Common myeloid progenitor, CD34-positive (primary cell): ENCODE measurements at regions not wholly inside any gene's neighbourhood (a gene's known extent, or its start where the extent isn't known, plus 50 kb on each side); places are given as distances from the start of the nearest gene placed in this dataset.
"Not testable (repeated sequence)": the region's sequence is repeated elsewhere in the genome, so short reads cannot be mapped to it uniquely, and the experiment has no call there.

Experiments used
- CTCF ChIA-PET: fragments of 350-600 bp; sonication (Branson Sonifier 250); formaldehyde crosslinking; loops from one replicate; lab custom pipeline; 2021; ENCODE audit warnings: antibody characterized with exemption; lab: Charles Lee
- POLR2A ChIA-PET: fragments of 350-600 bp; sonication (Branson Sonifier 250); formaldehyde crosslinking; loops from one replicate; lab custom pipeline; 2021; ENCODE audit warnings: antibody characterized with exemption; lab: Charles Lee
- DNase-seq, 3 donors: peaks; one replicate each; pipeline versions ENCODE4 v3.0.0 to v3.0.0-alpha.2; 2013
- H3K27ac ChIP-seq, 2 experiments: 1 replicate in 1 of 2; 2 replicates in 1 of 2; pipeline ENCODE4 v1.7.0; 2013; ENCODE audit warnings: inconsistent platforms in 2 of 2, low read length in 2 of 2, mild to moderate bottlenecking in 2 of 2, low read depth in 1 of 2, moderate library complexity in 1 of 2; ENCODE audit not compliant: severe bottlenecking in 2 of 2, insufficient read depth in 1 of 2, poor library complexity in 1 of 2
- H3K27me3 ChIP-seq, 5 experiments: replicated peaks in 2 of 5; 1 replicate in 3 of 5; 2 replicates in 2 of 5; pipeline versions ENCODE4 v1.6.1 to v1.7.0; 2013; ENCODE audit warnings: low read length in 4 of 5, mild to moderate bottlenecking in 2 of 5, moderate library complexity in 2 of 5, inconsistent platforms in 1 of 5; ENCODE audit not compliant: insufficient read depth in 5 of 5, control insufficient read depth in 4 of 5
- H3K36me3 ChIP-seq, 4 experiments: 1 replicate in 2 of 4; 2 replicates in 2 of 4; pipeline versions ENCODE4 v1.6.1 to v1.7.0; 2013; ENCODE audit warnings: low read length in 3 of 4, control low read depth in 1 of 4, mild to moderate bottlenecking in 1 of 4; ENCODE audit not compliant: control insufficient read depth in 4 of 4, insufficient read depth in 4 of 4
- H3K4me1 ChIP-seq, 4 experiments: 1 replicate in 3 of 4; 2 replicates in 1 of 4; pipeline versions ENCODE4 v1.6.1 to v1.7.1; 2013; ENCODE audit warnings: low read length in 3 of 4, mild to moderate bottlenecking in 3 of 4, control low read depth in 1 of 4, inconsistent platforms in 1 of 4, moderate library complexity in 1 of 4; ENCODE audit not compliant: control insufficient read depth in 4 of 4, insufficient read depth in 4 of 4; ENCODE audit errors: control extremely low read depth in 1 of 4
- H3K4me3 ChIP-seq, 7 experiments: 1 replicate in 4 of 7; 2 replicates in 3 of 7; pipeline versions ENCODE4 v1.5.1 to v1.7.0; 2013; ENCODE audit warnings: mild to moderate bottlenecking in 7 of 7, low read length in 6 of 7, moderate library complexity in 6 of 7, inconsistent platforms in 2 of 7, low read depth in 2 of 7, control low read depth in 1 of 7; ENCODE audit not compliant: insufficient read depth in 4 of 7, control insufficient read depth in 1 of 7; ENCODE audit errors: extremely low read depth in 1 of 7
- H3K9me3 ChIP-seq, 5 experiments: 1 replicate in 4 of 5; 2 replicates in 1 of 5; pipeline versions ENCODE4 v1.6.1 to v1.7.1; 2013; ENCODE audit warnings: low read length in 4 of 5, mild to moderate bottlenecking in 2 of 5, inconsistent platforms in 1 of 5, low read depth in 1 of 5, moderate library complexity in 1 of 5; ENCODE audit not compliant: control insufficient read depth in 4 of 5, insufficient read depth in 2 of 5; ENCODE audit errors: control extremely low read depth in 1 of 5
- WGBS: methylation state at CpG from one replicate; pipeline ENCODE4 v1.1.5; 2013; ENCODE audit not compliant: insufficient coverage; 5-methylcytosine and 5-hydroxymethylcytosine counted together

GRCh38 chr6:82554666-82555065 is 191.0 kb downstream of the TPBG start:
- ChIA-PET POLR2A (no interaction called here), CTCF (no interaction called here)
- Histone ChIP-seq H3K4me3 (no peak overlapping the region), H3K27ac (no peak overlapping the region), H3K27me3 (no peaks in the 10 kb centered on the region), H3K36me3 (no peaks in the 10 kb centered on the region), H3K4me1 (no peaks in the 10 kb centered on the region), H3K9me3 (no peaks in the 10 kb centered on the region)
- no peak for DNase-seq
- WGBS, result 100% methylated on average over 1 of the region's 1 CpG

GRCh38 chr6:82555801-82556200 is 192.2 kb downstream of the TPBG start:
- no peaks in the 10 kb centered on the region for H3K27me3 ChIP-seq
- H3K9me3 ChIP-seq, result no peaks in the 10 kb centered on the region
- no CpG with 5 or more reads among the region's 1 CpG for WGBS
- no peak overlapping the region for H3K4me3 ChIP-seq
- H3K27ac ChIP-seq, result no peak overlapping the region
- H3K36me3 ChIP-seq, result no peaks in the 10 kb centered on the region
- CTCF ChIA-PET, result no interaction called here
- DNase-seq, result no peak
- POLR2A ChIA-PET, result no interaction called here
- H3K4me1 ChIP-seq, result no peaks in the 10 kb centered on the region

GRCh38 chr6:82558531-82558930 is 194.9 kb downstream of the TPBG start:
- H3K27ac ChIP-seq, H3K27me3 ChIP-seq, H3K4me3 ChIP-seq, DNase-seq, CTCF ChIA-PET, POLR2A ChIA-PET, H3K9me3 ChIP-seq, H3K4me1 ChIP-seq, H3K36me3 ChIP-seq: not testable (repeated sequence)
- WGBS, result 91% methylated on average over 13 of the region's 20 CpGs

GRCh38 chr6:82567621-82568020 is 204.0 kb downstream of the TPBG start:
- no peaks in the 10 kb centered on the region for H3K36me3 ChIP-seq
- no peak overlapping the region for H3K4me3 ChIP-seq
- no peaks in the 10 kb centered on the region for H3K4me1 ChIP-seq
- H3K27me3 ChIP-seq, result no peaks in the 10 kb centered on the region
- ChIA-PET CTCF (no interaction called here), POLR2A (no interaction called here)
- DNase-seq, result no peak
- no peak overlapping the region for H3K27ac ChIP-seq
- WGBS, result no CpG with 5 or more reads among the region's 1 CpG
- H3K9me3 ChIP-seq, result no peaks in the 10 kb centered on the region

- DNase-seq, result no peak
- ChIA-PET POLR2A (no interaction called here), CTCF (no interaction called here)
- Histone ChIP-seq H3K9me3 (no peaks in the 10 kb centered on the region), H3K36me3 (no peaks in the 10 kb centered on the region), H3K27ac (no peak overlapping the region), H3K4me3 (no peak overlapping the region), H3K4me1 (no peaks in the 10 kb centered on the region), H3K27me3 (no peaks in the 10 kb centered on the region)
- 81% methylated on average over 5 of the region's 6 CpGs for WGBS
Measured at GRCh38 chr6:82568290-82568993, 204.8 kb downstream of the TPBG start.

GRCh38 chr6:82569022-82569421 is 205.4 kb downstream of the TPBG start:
- ChIA-PET CTCF (no interaction called here), POLR2A (no interaction called here)
- Histone ChIP-seq H3K4me1 (no peaks in the 10 kb centered on the region), H3K36me3 (no peaks in the 10 kb centered on the region), H3K27me3 (no peaks in the 10 kb centered on the region), H3K4me3 (no peak overlapping the region), H3K27ac (no peak overlapping the region), H3K9me3 (no peaks in the 10 kb centered on the region)
- WGBS, result no CpG with 5 or more reads among the region's 1 CpG
- no peak for DNase-seq

- H3K27me3 ChIP-seq, result no peaks in the 10 kb centered on the region
- H3K9me3 ChIP-seq, result no peaks in the 10 kb centered on the region
- POLR2A ChIA-PET, result no interaction called here
- CTCF ChIA-PET, result no interaction called here
- H3K36me3 ChIP-seq, result no peaks in the 10 kb centered on the region
- 60% methylated on average over 1 of the region's 3 CpGs for WGBS
- no peak for DNase-seq
- no peak overlapping the region for H3K4me3 ChIP-seq
- no peaks in the 10 kb centered on the region for H3K4me1 ChIP-seq
- no peak overlapping the region for H3K27ac ChIP-seq
Measured at GRCh38 chr6:82570083-82570482, 206.5 kb downstream of the TPBG start.
